Cardiac muscle cell (in vitro differentiated cells and primary cell): ENCODE measurements at regions not wholly inside any gene's neighbourhood (a gene's known extent, or its start where the extent isn't known, plus 50 kb on each side); places are given as distances from the start of the nearest gene placed in this dataset.
A peak's percentile ranks its signal among the peaks of the same experiment; 100 is the strongest.

ENCODE experiments used
- DNase-seq, 2 donors: peaks; one replicate each; pipeline versions ENCODE4 v3.0.0 to v3.0.0-alpha.2; 2010 to 2017; ENCODE audit warnings: low read depth in 1 of 2, low spot score in 1 of 2
- H3K27ac ChIP-seq: fragments of 200-600 bp; sonication (generic); 2 replicates; pipeline ENCODE4 v1.5.1; 2016
- H3K27me3 ChIP-seq: fragments of 200-600 bp; sonication (generic); 2 replicates; pipeline ENCODE4 v1.6.0; 2016; ENCODE audit warnings: control low read depth
- H3K36me3 ChIP-seq: fragments of 200-600 bp; sonication (generic); 2 replicates; pipeline ENCODE4 v1.5.1; 2016; ENCODE audit warnings: control low read depth
- H3K4me1 ChIP-seq: fragments of 200-600 bp; sonication (generic); 2 replicates; pipeline ENCODE4 v1.8.1; 2017; ENCODE audit warnings: low read depth, mild to moderate bottlenecking, mixed run types
- H3K4me3 ChIP-seq: fragments of 200-600 bp; sonication (generic); 2 replicates; pipeline ENCODE4 v1.5.1; 2016; ENCODE audit warnings: mild to moderate bottlenecking
- H3K9me3 ChIP-seq: fragments of 200-600 bp; sonication (generic); 2 replicates; pipeline ENCODE4 v1.5.1; 2017; ENCODE audit warnings: low read depth, mild to moderate bottlenecking, control low read depth
- TF ChIP-seq, protein P1 (sequence below): IDR thresholded peaks from 2 replicates; pipeline ENCODE4 v1.5.1; 2012; ENCODE audit warnings: low read depth, mild to moderate bottlenecking, low read length

DNA sequence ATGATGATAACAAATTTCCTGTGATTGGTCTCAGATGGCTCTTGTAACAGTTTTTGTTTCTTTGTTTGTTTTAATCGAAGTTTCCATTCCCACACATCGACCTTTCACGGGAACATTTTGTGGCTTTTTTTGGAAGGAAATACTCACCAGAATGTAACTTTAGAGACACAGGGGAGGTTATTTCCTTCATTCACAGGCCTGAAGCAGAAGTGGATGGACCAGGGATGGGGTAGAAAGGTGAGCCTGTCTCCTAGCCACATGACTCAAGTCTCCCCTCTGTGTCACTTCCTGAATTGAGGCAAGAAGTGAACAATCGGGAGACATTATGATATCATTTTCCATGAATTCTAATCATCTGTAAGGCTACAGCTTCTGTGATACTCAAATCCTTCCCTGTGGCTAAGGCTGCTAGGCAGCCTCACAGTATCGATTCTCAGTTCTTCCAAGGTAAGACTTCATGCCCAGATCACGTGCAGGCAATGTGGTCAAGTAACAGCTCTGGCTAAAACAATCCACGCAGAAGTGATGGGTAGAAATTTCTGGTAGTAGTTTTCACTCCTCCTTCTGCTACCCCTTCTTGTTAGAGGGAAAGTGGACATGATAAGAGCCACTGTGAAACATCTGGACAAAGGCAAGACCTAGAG lies 203.9 kb upstream of the NEBL start:
- no peak overlapping the region for H3K27ac ChIP-seq
- no peaks in the 10 kb centered on the region for H3K9me3 ChIP-seq
- TF ChIP-seq, protein P1, sequence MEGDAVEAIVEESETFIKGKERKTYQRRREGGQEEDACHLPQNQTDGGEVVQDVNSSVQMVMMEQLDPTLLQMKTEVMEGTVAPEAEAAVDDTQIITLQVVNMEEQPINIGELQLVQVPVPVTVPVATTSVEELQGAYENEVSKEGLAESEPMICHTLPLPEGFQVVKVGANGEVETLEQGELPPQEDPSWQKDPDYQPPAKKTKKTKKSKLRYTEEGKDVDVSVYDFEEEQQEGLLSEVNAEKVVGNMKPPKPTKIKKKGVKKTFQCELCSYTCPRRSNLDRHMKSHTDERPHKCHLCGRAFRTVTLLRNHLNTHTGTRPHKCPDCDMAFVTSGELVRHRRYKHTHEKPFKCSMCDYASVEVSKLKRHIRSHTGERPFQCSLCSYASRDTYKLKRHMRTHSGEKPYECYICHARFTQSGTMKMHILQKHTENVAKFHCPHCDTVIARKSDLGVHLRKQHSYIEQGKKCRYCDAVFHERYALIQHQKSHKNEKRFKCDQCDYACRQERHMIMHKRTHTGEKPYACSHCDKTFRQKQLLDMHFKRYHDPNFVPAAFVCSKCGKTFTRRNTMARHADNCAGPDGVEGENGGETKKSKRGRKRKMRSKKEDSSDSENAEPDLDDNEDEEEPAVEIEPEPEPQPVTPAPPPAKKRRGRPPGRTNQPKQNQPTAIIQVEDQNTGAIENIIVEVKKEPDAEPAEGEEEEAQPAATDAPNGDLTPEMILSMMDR = no peak
- no peak overlapping the region for H3K4me3 ChIP-seq
- peaks cover 5% of the 10 kb centered on the region for H3K4me1 ChIP-seq
- H3K36me3 ChIP-seq = no peaks in the 10 kb centered on the region
- DNase-seq = peak in 1 of 2 donors; percentile 87
- no peaks in the 10 kb centered on the region for H3K27me3 ChIP-seq

DNA sequence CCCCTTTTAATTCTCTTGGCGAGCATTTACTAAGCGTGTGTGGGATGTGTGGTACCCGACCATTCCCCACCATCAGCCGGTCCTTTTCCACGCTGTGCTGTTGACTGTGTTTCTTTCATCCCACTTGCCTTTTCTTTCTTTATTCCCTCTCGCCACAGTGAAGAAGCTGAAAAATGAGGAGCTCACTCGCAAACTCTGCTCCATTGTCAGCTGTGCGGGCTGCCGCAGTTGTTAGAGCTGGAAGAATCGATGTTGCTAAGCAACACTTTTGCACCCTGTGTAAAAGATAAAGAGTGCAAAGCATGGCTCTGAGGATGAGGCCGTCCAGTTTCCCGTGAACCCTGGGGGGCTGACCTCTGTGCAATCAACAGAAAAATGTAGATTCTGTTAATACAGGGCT lies 203.1 kb upstream of the NEBL start:
- TF ChIP-seq, protein P1 = no peak
- peaks cover 5% of the 10 kb centered on the region for H3K4me1 ChIP-seq

DNA sequence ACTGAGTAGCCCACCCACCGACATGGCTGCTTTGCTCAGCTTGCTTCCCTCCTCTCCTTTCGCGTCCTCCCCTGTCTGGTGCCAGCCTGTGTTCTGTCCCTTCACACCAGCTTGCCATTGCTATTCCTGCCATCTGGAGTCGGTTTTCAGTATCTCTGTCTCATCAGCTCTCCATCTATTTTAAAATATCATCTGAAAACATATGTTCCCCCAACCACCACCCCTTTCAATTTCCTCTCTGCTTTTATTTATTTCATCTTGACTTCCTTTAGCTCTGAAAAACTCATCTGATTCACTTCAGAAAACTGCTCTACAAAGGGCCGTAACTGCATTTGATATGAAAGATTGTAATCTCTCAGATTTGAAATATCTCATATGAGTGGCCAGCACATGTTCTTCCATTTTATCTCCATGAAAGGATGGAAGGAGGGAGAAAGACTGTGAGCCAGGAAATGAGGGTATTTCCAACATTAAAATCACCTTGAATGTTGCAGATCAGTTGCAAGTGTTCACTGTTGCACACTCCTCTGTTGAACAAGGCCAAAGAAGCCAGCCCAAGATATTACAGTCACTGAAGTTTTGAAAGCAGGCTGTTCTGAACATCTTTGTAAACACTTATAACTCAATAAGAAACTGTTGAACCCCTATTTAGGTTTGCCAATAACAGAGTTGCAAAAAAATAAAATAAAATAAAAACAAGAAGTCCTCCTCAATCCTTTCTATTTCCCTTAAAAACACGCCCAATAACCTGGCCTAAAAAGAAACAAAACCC lies 202.4 kb upstream of the NEBL start:
- peaks cover 5% of the 10 kb centered on the region for H3K4me1 ChIP-seq
- no peak overlapping the region for H3K27ac ChIP-seq
- TF ChIP-seq, protein P1 = no peak
- H3K9me3 ChIP-seq = no peaks in the 10 kb centered on the region
- peak in 1 of 2 donors; percentile 34 for DNase-seq
- H3K27me3 ChIP-seq = no peaks in the 10 kb centered on the region
- H3K4me3 ChIP-seq = no peak overlapping the region
- H3K36me3 ChIP-seq = no peaks in the 10 kb centered on the region

More for the DNA sequence above, 203.1 kb upstream of the NEBL start:
- DNase-seq = peak in 1 of 2 donors; percentile 58
- H3K27ac ChIP-seq = no peak overlapping the region
- H3K4me3 ChIP-seq = no peak overlapping the region
- no peaks in the 10 kb centered on the region for H3K36me3 ChIP-seq
- no peaks in the 10 kb centered on the region for H3K9me3 ChIP-seq
- H3K27me3 ChIP-seq = no peaks in the 10 kb centered on the region

DNA sequence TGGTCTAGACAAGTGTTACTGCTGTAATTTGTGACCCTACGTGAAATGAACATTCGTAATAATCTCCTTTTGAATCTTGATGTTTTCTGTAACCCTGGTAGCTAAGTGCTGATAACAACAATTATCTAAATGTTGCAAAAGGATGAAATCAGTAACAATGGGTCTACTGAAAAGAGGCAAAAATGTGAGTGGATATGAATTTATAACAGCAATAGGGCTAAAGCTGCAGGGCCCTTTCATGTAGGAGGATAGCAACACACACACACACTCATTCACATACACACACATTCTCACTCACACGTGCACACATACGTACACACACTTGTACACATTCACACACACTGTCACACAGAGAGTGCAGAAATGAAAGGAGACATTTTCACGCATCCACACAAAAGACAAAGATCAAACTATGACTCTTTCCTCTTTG lies 200.8 kb upstream of the NEBL start:
- DNase-seq = no peak
- H3K9me3 ChIP-seq = no peaks in the 10 kb centered on the region
- H3K4me1 ChIP-seq = peaks cover 6% of the 10 kb centered on the region
- TF ChIP-seq, protein P1 = no peak
- H3K36me3 ChIP-seq = no peaks in the 10 kb centered on the region
- no peak overlapping the region for H3K4me3 ChIP-seq
- no peak overlapping the region for H3K27ac ChIP-seq
- H3K27me3 ChIP-seq = no peaks in the 10 kb centered on the region

DNA sequence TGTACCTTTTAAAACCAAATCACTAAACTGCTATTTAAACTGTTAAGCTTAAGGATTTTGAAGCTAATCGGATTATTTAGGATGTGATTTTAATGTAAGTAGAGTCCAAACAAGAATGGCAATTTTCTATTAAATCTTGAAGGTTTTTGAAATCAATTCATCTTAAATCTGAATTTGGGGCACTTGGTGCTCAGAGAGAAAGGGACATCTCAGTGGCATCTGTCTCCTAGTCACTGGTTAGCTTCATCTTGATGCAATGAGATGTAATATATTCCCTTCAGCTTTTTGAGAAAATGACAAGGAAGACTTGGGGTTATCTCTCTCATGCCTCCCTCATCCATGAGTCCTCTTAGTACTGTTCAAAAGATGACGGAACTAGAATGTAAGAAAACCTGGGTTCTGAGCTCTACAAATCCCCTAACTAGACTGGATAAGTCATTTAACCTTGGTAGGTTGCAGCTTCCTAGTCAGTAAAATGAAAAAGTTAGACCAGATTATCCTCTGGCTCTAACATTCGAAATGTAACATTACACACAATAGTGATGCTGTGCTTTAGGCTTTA lies 198.5 kb upstream of the NEBL start:
- H3K36me3 ChIP-seq = no peaks in the 10 kb centered on the region
- no peaks in the 10 kb centered on the region for H3K27me3 ChIP-seq
- DNase-seq = no peak
- no peak overlapping the region for H3K27ac ChIP-seq
- H3K4me3 ChIP-seq = no peak overlapping the region
- H3K9me3 ChIP-seq = no peaks in the 10 kb centered on the region
- TF ChIP-seq, protein P1 = no peak
- peaks cover 17% of the 10 kb centered on the region for H3K4me1 ChIP-seq
